ENCODE measurements at regions not wholly inside any gene's neighbourhood (a gene's known extent, or its start where the extent isn't known, plus 50 kb on each side); places are given as distances from the start of the nearest gene placed in this dataset.
A peak's percentile ranks its signal among the peaks of the same experiment; 100 is the strongest.
"Not testable (repeated sequence)": the region's sequence is repeated elsewhere in the genome, so short reads cannot be mapped to it uniquely, and the experiment has no call there.

GRCh38 chr16:56011808-56012481 lies 136.8 kb upstream of the CES5A start:
- DNase-seq, result no peak

DNA sequence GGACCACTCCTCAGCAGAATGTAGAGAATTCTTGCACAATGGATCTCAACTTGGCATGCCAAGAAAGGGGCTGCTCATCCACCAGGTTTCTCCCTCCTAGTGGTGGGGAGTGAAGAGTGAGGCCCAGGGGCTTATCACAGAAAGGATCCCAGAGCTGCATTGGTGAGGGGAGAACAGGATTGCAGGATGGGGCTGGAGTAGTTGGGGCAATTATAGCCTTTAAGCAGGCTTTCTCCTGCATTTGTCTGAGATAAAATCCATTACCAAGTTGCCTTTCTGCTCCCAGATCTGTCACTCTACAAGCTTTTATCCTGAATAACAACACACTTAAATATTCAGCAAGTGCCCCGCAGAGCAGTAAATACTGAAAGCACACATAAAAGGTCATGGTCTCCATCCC lies 130.8 kb upstream of the CES5A start:
- no peak for DNase-seq

- DNase-seq, result no peak
Observed at GRCh38 chr16:55999683-56000082, 124.5 kb upstream of the CES5A start.

GRCh38 chr16:55993088-55993487 lies 117.9 kb upstream of the CES5A start:
- no peak for DNase-seq

GRCh38 chr16:55992551-55992950 lies 117.4 kb upstream of the CES5A start:
- DNase-seq, result no peak

- DNase-seq, result no peak
Observed at GRCh38 chr16:55991843-55992242, 116.7 kb upstream of the CES5A start.

- no peak for DNase-seq
Observed at GRCh38 chr16:55989569-55989907, 114.4 kb upstream of the CES5A start.

- not testable (repeated sequence) for DNase-seq
Observed at GRCh38 chr16:55988850-55989568, 113.8 kb upstream of the CES5A start.

DNA sequence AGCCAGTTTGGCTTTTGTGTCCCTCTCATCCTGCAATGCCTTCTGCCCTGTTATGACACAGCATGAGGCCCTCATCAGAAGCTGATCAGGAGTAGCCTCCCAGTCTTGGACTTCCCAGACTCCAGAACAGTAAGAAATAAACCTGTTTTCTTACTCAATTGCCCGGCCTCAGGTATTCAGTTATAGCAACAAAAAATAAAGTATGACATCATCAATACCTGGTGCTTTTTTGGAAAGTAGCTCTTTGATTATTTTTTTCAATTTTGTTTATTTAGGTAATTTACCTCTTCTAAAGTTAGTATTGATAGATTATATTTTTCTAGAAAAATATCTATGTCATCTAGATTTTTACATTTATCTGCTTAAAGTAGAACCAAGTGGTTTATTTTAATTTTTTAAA lies 112.8 kb upstream of the CES5A start:
- DNase-seq, result no peak

- DNase-seq, result no peak
Observed at GRCh38 chr16:55982597-55982996, 107.4 kb upstream of the CES5A start.

DNA sequence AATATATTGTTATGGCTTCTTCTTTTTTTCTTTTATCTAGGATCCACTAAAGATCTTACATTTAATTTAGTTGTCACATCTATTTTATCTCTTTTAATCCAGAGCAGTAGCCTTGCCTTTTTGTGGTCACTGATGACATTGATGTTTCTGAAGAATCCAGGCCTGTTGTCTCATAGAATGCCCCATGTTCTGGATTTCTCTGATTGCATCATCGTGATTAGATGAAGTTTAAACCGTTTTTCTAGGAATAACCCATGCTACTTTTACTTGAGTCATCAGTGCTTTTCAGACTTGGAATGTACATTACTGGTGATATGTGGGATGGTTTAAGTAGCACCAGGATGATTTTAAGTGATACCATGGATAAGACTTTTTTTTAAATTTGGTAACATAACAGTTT lies 106.4 kb upstream of the CES5A start:
- DNase-seq, result no peak

GRCh38 chr16:55976815-55977214 lies 101.6 kb upstream of the CES5A start:
- DNase-seq, result no peak

DNA sequence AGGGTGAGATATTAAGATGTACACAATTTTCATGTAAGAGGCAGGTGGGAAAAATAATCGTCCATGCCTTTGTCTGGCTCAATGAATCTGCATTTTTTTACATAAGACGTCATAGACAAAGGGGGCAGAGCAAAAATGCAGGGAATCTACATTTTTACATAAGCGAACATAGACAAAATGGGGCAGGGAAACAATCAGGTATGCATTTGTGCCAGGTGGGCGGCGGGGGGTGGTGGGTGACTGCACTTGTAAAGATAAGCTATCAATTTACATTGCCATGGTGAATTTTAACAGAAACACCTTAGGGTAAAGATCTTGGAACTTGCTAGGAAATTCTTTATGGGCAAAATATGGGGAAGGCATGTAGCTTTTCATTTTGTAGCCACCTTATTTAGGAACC lies 96.3 kb upstream of the CES5A start:
- DNase-seq, result no peak

DNA sequence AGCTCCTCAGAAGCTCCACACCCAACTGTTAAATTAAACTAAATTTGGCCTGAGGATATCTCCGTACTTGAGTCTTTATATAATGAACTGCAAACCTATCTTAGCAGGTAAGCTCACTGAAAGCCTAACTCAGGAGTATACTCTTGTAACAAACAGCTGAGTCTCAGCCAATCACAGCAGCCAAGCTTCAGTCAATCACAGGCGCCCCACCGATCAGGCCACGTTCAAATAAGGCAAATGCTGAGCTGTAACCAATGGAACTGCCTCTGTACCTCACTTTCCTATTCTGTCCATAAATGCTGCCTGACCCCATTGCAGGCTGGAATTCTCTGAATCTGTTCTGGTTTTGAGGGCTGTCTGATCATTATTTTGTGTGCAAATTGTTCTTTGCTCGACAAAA lies 93.0 kb upstream of the CES5A start:
- no peak for DNase-seq

DNA sequence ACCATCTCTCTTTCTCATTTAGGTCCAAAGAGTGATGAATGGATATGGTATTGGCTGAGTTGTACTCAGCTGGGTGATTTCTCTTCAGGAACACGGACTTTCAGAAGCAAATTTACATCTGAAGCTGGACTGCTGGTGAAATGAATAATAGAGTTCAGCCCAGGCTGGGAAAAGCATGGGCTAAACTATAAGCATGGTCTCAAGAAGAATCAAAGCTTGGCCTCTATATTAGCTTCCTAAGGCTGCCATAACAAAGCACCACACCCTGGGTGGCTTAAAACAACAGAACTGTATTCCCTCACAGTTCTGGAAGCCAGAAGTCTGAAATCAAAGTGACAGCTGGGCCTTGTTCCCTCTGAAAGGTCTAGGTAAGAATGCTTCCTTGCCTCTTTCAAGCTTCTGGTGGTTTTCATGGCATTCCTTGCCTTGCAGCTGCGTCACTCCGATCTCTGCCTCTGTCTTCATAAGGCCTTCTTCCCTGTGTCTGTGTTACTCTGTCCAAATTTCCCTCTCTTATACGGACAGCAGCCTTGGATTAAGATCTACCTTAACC lies 89.8 kb upstream of the CES5A start:
- DNase-seq, result no peak

GRCh38 chr16:55955845-55956244 lies 80.7 kb upstream of the CES5A start:
- no peak for DNase-seq

DNA sequence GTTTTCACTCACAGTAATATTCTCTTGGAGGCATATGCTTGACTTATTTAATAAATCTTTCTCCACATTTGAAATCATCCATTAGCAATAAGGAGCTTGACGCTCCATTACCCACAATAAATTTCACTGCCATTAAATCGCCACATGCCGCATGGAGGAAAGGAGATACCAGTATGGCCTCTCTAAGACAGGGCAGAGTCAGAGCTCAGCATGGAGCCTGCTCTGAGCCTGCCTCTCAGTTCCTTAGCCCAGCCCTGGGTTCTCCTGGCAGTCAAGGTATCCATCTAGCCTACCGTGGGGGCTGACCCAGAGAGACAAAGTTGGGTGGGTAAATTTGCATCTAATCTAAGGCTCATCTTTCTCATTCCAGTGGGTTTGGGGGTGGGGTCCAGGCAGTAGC lies 80.3 kb upstream of the CES5A start:
- no peak for DNase-seq

DNA sequence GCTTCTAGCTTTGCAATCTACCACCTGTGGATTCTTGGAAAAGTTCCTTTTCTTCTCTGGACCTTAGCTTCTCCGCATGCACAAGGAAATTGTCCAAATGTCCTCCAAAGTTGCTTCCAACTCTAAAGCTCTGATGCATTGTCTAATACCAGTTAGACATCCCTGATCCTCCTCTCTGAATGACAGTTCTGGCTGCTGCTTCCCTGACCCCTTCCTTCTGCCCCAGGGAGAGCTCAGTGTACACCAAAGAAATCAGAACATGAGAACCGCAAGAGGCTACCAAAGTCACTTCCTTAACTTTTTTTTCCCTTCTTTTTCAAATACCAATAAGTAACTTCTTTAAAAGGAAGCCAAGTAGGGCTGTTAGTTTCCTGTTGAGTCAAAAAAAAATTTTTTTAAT lies 79.7 kb upstream of the CES5A start:
- DNase-seq, result no peak

- no peak for DNase-seq
Observed at GRCh38 chr16:55949518-55949917, 74.3 kb upstream of the CES5A start.

DNA sequence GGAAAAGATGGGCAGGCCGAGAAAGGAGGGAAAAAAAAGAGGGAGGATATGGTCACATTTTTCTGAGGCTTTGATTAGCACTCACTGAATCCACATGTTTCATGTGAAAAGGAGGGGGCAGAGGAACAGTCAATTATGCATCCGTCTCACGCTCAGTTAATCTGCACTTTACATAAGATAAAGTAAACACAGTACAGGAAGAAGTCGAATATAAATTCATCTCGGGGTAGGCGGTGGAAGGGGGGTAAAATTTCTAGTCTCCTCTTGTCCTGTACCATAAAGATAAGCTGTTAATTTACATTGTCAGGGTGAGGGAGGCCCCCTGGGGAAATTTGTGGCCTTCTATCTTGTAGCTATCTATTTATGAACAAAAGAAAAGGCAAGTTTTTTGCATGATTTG lies 73.1 kb upstream of the CES5A start:
- no peak for DNase-seq

GRCh38 chr16:55947366-55947765 lies 72.2 kb upstream of the CES5A start:
- no peak for DNase-seq

GRCh38 chr16:55944377-55944802 lies 69.2 kb upstream of the CES5A start:
- peak; percentile 35 for DNase-seq

GRCh38 chr16:55943267-55943666 lies 68.1 kb upstream of the CES5A start:
- no peak for DNase-seq

GRCh38 chr16:55942821-55943220 lies 67.6 kb upstream of the CES5A start:
- DNase-seq, result no peak

DNA sequence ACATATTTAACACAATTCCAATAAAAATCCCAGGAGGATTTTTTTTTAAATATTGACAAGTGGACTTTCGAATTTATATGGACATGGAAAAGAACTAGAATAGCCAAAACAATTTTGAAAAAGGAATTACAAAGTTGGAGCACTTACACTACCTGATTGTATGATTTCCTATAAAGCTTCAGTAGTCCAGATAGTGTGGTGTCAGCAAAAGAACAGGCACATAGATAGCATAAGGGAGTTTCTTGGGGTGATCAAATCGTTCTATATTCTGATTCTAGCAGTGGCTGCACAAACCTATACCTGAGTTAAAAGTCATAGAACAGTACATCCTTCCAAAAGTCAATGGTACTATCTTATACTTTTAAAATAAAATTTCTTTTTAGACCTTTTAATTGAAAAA lies 66.4 kb upstream of the CES5A start:
- no peak for DNase-seq
